Pancreas (tissue), 10 donors: ENCODE measurements at regions not wholly inside any gene's neighbourhood (a gene's known extent, or its start where the extent isn't known, plus 50 kb on each side); places are given as distances from the start of the nearest gene placed in this dataset.

Experiments used
- ATAC-seq, 4 donors: fragments of 200-7000 bp; cut with Tn5 transposase; one replicate each; pipeline versions ENCODE4 v1.8.0 to v1.9.1; 2020; ENCODE audit warnings: mild to moderate bottlenecking in 4 of 4, moderate library complexity in 4 of 4
- DNase-seq, 6 donors: peaks; one replicate each; pipeline ENCODE4 v3.0.0-alpha.2; 2020
- FAIRE-seq: peaks from 2 replicates; lab custom pipeline; 2012; peaks lifted over from hg19 to GRCh38; lab: Jason Lieb, UNC
- H3K27ac ChIP-seq, 4 donors: fragments of 200-600 bp; sonication (generic); 1 replicate in 3 of 4; 2 replicates in 1 of 4; pipeline versions ENCODE4 v1.5.0 to v1.8.0; 2020
- H3K27me3 ChIP-seq, 4 donors: fragments of 200-600 bp; one replicate each; pipeline ENCODE4 v1.8.0; 2021
- H3K36me3 ChIP-seq, 3 donors: fragments of 200-600 bp; sonication (generic) in 1 of 3; one replicate each; pipeline versions ENCODE4 v1.5.0 to v1.8.0; 2020 to 2021
- H3K4me1 ChIP-seq, 3 donors: fragments of 200-600 bp; one replicate each; pipeline ENCODE4 v1.8.0; 2021
- H3K4me3 ChIP-seq, 4 donors: fragments of 200-600 bp; sonication (generic) in 2 of 4; one replicate each; pipeline versions ENCODE4 v1.5.0 to v1.8.0; 2020 to 2021
- H3K9me3 ChIP-seq, 4 donors: fragments of 200-600 bp; one replicate each; pipeline ENCODE4 v1.8.0; 2021
- CTCF ChIP-seq, 4 donors: fragments of 200-600 bp; sonication (generic) in 3 of 4; IDR thresholded peaks; one replicate each; pipeline versions ENCODE4 v1.5.0 to v1.8.0; 2021; ENCODE audit warnings: antibody characterized with exemption in 4 of 4
- WGBS, 2 donors: extraction: QIAGEN DNeasy Blood & Tissue Kit; methylation state at CpG; one replicate each; pipeline ENCODE4 v1.1.7; 2013; 5-methylcytosine and 5-hydroxymethylcytosine counted together
- intact Hi-C, 3 donors: fragments of 100-400 bp; cut with DNase I; formaldehyde crosslinking; loops; one replicate each; pipeline versions ENCODE4 v1.11.1 to v1.14.2; 2022
- donor health status: healthy with polysubstance abuse.
- donor health status: DM: no; HTN: no; CAD: no; lungs with moderate emphysema.
- donor health status: DM: no; HTN: no; CAD: no.
- donor health status: control.
- donor health status: control.
- donor health status: Bipolar disorder and iron deficiency.
- donor health status: DM: yes; HTN: yes; CAD: no.
- donor health status: DM: no; HTN: no; CAD: no.
- donor health status: DM: no; HTN: no; CAD: no.
- donor health status: DM: yes; HTN: yes; CAD: no.

GRCh38 chr13:47147812-47148119 lies 250.9 kb upstream of the HTR2A start:
- no peak for ATAC-seq
- Histone ChIP-seq H3K9me3 (no peaks in the 10 kb centered on the region), H3K4me1 (peaks cover 0 to 10% (median 4%) of the 10 kb centered on the region in 3 donors), H3K4me3 (no peak overlapping the region), H3K36me3 (no peaks in the 10 kb centered on the region), H3K27ac (no peak overlapping the region), H3K27me3 (no peaks in the 10 kb centered on the region)
- no peak for FAIRE-seq
- DNase-seq, result no peak
- TF ChIP-seq CTCF (IDR thresholded peaks at IDR 0.05), result no peak
- intact Hi-C loops, result no loop called here
- 55 to 67% methylated on average over 2 of the region's 2 CpGs for WGBS, 2 donors

GRCh38 chr13:47146991-47147811 lies 250.3 kb upstream of the HTR2A start:
- Histone ChIP-seq H3K9me3 (no peaks in the 10 kb centered on the region), H3K4me1 (peaks cover 0 to 10% (median 6%) of the 10 kb centered on the region in 3 donors), H3K36me3 (no peaks in the 10 kb centered on the region), H3K27me3 (no peaks in the 10 kb centered on the region), H3K27ac (no peak overlapping the region), H3K4me3 (no peak overlapping the region)
- ATAC-seq, result peak in 2 of 4 donors; percentile 40 to 56
- no peak for DNase-seq
- FAIRE-seq, result no peak
- WGBS, 2 donors, result 96 to 98% methylated on average over 2 of the region's 2 CpGs
- TF ChIP-seq CTCF (IDR thresholded peaks at IDR 0.05), result no peak
- intact Hi-C loops, result no loop called here

- H3K27me3 ChIP-seq, result no peaks in the 10 kb centered on the region
- no peak for TF ChIP-seq CTCF (IDR thresholded peaks at IDR 0.05)
- H3K4me3 ChIP-seq, result no peak overlapping the region
- DNase-seq (no peak), ATAC-seq (no peak), FAIRE-seq (no peak)
- peaks cover 4 to 10% (median 5%) of the 10 kb centered on the region in 3 donors for H3K4me1 ChIP-seq
- no peaks in the 10 kb centered on the region for H3K36me3 ChIP-seq
- H3K27ac ChIP-seq, result no peak overlapping the region
- no peaks in the 10 kb centered on the region for H3K9me3 ChIP-seq
- intact Hi-C loops, result no loop called here
These were observed 249.3 kb upstream of the HTR2A start for GRCh38 chr13:47146136-47146535.

- H3K9me3 ChIP-seq, result no peaks in the 10 kb centered on the region
- ATAC-seq (no peak), DNase-seq (no peak), FAIRE-seq (no peak)
- peaks cover 0 to 10% (median 4%) of the 10 kb centered on the region in 3 donors for H3K4me1 ChIP-seq
- no peak overlapping the region for H3K4me3 ChIP-seq
- H3K36me3 ChIP-seq, result no peaks in the 10 kb centered on the region
- no peak for TF ChIP-seq CTCF (IDR thresholded peaks at IDR 0.05)
- no peak overlapping the region for H3K27ac ChIP-seq
- H3K27me3 ChIP-seq, result no peaks in the 10 kb centered on the region
- intact Hi-C loops, result no loop called here
- 99 to 100% methylated on average over 1 of the region's 1 CpG for WGBS, 2 donors
These were observed 247.9 kb upstream of the HTR2A start for GRCh38 chr13:47144782-47145181.

- WGBS, 2 donors, result 32 to 34% methylated on average over 2 of the region's 2 CpGs
- Histone ChIP-seq H3K4me1 (peaks cover 1 to 6% (median 4%) of the 10 kb centered on the region in 3 donors), H3K27me3 (no peaks in the 10 kb centered on the region), H3K4me3 (no peak overlapping the region), H3K27ac (no peak overlapping the region), H3K36me3 (no peaks in the 10 kb centered on the region), H3K9me3 (no peaks in the 10 kb centered on the region)
- intact Hi-C loops, result no loop called here
- FAIRE-seq, result no peak
- ATAC-seq, result peak in 2 of 4 donors; percentile 48 to 51
- DNase-seq, result no peak
- no peak for TF ChIP-seq CTCF (IDR thresholded peaks at IDR 0.05)
These were observed 245.3 kb upstream of the HTR2A start for GRCh38 chr13:47142105-47142504.
